Activated CD4-positive, CD25-positive, alpha-beta regulatory T cell treated with anti-CD3 and anti-CD28 coated beads, Interleukin-2, amount 50 U/mL, for 16 hours (primary cell): ENCODE measurements at regions not wholly inside any gene's neighbourhood (a gene's known extent, or its start where the extent isn't known, plus 50 kb on each side); places are given as distances from the start of the nearest gene placed in this dataset.

ENCODE experiments used
- DNase-seq: peaks from one replicate; pipeline ENCODE4 v3.0.0-alpha.2; 2020; ENCODE audit warnings: low read depth, low spot score

DNA sequence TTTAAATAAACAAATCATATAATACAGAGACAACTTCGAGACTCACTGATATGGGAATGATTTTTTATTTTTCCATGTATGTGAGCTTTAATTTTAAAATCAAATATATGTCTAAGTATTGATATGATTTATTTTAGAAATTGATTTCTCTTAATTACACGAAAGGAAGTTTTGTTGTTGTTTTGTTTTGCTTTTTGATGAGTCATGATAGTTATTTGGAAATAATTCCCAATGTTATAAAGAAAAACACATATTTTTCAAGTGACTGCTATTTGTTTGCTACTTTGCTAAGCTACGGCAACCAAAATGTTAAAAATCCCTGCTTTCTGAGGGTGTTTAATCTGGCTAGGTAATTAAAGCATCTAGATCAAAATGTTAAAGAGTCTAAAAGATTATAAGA lies 2139.4 kb upstream of the TENM3 start:
- DNase-seq = no peak

DNA sequence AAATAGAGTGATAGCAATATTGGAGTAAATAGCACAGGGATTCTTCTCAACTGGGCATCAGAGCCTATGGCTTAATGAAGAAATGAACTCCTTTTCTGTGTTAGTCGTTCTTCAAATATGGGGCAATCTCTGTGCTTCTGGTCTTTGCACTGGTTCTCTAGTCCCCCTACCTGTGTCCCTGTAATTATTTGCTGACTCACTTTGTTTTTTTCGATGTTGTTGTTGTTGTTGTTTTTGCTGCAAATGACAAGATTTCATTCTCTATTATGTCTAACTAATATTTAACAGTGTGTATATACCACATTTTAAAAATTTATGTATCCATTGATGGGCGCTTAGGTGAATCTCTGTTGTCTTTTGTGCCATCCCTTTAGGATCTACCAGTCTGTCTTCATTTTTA lies 2137.8 kb upstream of the TENM3 start:
- no peak for DNase-seq

DNA sequence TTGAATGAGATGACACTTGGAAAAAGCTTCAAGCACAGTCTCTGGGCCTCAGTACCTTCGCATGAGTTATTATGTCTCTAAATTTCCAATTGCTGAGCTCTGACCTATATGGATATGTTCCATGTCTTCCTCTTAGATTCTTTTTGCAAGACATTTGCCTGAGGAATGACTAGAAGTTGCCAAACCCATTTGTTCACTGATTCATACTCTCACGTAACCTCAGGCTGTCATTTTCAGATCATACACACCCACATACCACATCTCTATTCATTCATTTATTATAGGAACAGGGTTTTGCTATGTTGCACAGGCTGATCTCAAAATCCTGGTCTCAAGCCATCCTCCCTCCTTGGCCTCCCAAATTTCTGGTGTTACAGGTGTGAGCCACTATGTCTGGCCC lies 2137.1 kb upstream of the TENM3 start:
- no peak for DNase-seq

DNA sequence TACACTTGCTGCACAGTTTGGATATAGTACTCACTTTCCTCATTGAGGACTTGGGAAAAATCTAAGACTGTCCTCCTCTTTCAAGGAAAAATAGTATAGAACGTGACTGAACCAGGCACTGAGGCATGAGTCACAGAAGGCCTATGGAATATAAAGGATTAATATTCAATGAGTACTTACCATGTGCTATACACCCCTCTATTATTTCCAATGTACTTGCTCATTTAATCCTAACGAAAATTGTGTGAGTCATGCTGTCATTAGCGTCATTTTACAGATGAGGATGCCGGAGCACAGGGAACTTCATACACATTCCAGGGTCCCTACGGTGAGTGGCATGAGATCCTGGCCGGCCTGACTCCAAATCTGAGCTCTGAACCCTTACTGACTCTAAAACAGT lies 2136.2 kb upstream of the TENM3 start:
- no peak for DNase-seq

DNA sequence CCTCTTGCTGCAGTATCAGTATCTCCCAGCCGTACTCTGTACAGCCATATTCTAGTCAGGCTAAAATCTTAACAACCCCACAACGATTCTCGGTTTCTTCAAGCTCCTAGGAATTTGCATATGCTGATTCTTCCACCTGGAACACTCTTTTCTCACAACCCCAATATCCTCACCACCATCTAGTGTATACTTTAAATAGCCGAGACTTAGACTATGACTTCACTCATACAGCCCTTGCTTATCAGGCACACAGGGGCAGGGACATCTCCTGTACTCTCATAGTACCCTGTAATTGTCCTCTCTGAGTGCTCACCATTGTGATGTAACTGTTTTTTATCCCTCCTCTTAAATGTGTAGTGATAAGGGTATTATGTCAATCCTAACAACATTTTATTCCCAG lies 2126.4 kb upstream of the TENM3 start:
- DNase-seq = no peak

DNA sequence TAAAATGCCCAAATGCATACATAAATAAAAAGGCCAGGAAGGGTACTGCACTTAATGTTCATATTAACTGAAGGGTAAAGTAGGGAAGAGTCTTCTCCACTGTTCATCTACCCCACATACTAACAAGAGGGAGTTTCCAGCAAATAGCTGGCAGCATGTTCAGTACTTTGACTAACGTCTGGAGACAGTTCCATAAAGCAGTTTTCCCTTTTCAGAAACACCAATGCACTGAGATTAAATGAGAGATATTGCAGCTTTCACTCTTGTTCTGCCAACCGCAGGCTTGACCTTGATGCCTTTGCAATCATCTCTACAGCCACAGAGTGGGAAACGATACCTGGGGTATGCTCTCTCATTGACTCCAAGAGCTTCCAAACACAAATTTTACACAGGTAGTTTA lies 2123.1 kb upstream of the TENM3 start:
- no peak for DNase-seq

DNA sequence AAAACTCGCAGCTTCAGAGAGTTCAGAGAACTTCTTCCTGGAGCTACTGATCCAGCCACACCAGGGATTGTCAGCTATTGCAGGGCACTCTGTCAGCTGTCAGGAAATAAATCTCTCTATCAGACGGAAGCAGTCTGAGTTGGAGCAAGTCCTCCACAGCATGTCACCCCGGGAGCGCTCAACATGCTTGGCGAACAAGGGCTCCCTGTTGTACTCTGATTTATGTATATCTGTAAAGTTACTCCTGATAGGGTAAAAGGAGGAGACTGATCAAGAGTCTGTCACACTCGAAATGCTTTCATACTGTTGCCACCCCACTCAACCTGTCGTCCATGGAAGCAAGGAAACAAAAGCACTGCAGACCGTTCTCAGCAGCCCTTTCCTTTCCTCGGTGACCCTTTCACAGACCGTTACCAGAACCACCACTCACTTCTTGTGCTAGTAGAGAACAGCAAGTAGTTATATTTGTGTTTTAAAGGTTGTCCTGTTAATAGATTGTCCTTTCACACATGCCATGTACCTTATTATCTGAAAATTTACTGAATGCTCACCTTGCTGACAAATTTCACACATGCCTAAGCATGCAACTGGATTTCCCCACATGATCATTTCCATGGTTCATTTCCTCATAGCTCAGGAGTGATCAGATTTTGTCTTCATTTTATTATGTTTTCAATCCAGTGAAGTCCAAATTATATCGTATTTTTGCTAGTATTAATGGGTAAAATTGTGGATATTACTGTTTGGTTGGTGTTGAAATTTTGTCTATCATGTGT lies 2108.9 kb upstream of the TENM3 start:
- DNase-seq = no peak

DNA sequence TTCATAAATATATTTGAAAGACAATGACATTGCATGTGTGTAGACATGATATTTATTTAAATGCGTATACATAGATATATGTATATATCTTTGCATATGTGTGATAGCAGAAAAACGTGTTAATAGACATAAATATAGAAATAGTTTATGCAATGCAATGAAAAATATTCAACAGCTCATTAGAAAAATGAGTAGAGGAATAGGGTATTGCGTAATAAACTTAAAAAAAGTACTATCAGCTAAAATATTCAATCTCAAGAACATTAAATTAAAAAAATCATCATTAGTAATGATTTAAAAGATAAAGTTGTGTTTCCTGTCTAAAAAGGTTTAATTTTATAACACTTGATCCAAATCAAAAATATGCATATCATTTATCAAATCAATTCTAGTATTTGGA lies 2101.5 kb upstream of the TENM3 start:
- no peak for DNase-seq

DNA sequence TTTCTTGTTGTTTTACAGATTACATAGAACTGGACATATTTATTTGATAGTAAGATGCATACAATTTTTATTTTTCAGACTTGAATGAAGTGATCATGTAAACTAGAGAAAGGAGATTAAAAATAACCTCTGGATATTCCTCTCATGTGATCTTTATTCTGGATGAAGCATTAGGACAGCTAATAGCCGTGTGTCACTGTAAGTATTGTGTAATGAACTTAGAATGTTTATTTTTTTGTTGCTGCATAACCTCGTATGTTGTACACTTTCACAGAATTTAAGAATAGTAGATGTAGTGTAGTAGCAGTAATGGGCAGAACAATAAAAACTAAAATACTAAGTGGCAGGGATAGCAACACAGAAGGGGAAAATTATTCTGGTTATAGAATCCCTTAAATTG lies 2094.5 kb upstream of the TENM3 start:
- DNase-seq = no peak

DNA sequence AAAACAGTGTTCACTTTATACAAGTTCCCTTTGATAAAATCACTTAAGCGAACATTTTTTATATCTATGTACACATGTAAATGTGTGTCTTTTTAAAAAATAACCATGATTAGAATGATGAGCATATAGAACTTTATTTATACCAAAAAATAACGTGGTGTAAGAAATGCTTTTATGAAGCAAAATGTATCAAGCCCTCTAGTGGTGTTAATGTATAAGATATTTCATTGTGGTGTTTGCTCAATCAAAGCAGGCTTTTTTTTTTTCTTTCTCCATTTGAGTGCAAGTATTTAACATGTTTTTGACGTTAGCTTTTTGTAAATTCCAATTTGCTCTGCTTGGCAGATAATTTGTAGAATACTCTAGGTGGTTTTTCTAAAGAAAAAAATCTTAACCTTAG lies 2092.4 kb upstream of the TENM3 start:
- DNase-seq = no peak

DNA sequence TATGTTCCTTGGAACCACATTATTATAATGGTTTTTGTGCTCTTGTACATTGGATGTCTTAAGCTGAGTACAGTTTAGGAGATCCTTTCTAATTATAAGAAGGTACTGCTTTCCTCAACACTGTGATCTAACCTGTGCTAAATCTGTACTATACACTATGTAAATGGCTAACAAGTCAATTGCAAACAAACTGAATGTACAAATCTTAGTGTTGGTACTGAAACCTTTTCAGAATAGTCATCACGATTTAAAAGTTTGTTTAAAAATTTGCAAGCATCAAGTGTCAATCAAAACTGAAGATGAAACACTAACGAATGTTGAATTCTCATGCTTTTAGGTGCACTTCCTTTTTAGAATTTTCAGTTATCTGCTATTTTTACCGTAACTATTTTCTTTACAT lies 2090.4 kb upstream of the TENM3 start:
- no peak for DNase-seq

DNA sequence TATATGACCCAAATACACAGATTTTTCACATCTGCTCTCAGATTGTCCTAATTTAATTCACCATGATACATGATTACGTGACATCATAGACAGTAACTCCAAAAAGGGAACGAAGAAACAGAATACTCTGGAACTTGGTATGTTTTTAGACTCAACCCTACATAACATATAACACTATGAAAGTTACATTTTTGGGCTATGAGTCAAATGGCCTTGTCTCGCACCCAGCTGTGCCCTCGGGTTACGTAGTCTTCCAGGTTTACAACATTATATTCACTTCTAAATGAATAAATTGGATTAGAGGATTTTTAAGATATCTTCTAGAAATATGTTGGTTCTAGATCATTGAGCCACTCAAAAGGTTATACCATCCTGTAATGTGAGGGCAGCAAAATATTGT lies 2089.6 kb upstream of the TENM3 start:
- no peak for DNase-seq

DNA sequence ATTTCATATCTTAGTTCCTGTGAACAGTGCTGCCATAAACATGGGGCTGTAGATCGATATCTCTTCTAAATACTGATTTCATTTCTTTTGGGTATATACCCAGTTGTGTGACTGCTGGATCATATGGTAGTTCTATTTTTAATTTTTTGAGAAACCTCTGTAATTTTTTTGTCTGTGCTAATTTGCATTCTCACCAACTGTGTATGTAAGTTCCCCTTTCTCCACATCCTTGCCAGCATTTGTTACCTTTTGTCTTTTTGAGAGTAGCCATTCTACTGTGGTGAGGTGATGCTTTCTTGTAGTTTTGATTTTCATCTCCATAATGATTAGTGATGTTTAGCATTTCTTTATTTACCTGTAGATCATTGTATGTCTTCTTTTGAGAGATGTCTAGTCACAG lies 2086.5 kb upstream of the TENM3 start:
- DNase-seq = no peak

DNA sequence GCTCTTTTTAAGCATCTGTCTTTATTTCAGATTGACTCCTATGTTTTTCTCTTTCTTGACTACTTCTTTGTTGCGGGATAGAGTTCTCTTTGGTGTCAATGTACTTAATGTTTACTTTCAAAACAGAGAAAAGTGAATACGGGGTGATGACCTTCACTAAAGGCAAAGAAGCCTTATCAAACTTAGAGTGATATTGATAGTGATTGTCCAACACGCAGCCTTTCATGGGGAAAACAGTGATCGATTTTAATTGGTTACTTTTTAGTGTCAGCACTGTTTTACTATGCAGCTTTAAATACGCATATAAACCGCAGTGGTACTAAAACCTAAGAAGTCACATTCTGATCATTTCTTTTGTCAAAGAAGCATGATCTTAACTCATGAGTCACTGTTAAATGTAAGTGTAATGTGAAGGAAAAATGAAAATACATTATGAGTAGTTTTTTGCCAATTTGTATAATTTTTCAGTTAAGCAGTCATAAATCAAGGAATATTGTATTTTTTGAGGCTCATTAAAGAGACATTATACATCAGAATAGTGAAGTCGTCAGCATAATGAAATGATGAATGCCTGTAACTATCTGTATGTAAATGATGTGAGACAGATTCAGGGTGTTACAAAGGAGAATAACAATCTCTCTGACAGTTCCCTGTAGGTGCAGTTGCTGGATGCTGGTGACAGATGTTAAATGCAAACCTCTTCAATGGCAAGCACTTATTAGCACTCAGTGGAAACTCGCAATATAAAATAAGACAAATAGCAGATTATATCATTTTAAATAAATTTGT lies 2082.8 kb upstream of the TENM3 start:
- no peak for DNase-seq

DNA sequence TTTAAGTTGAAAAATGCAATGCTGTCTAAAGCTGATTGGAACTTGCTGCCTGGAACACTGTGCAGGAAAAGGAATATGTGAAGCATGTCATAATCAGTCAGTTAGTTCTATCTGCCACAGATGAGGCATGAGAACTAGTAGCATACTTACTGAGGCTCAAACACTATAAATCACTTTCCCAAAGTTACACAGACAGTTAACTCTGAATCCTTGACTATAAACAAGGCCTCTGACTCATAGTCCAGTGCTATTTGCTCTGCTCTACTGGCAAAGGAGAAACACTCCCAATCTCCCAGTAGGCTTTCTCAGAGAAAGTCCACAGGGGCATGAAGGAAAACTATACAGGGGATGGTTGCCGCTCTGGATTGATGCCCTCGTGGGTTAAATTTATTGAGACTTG lies 2078.4 kb upstream of the TENM3 start:
- no peak for DNase-seq

DNA sequence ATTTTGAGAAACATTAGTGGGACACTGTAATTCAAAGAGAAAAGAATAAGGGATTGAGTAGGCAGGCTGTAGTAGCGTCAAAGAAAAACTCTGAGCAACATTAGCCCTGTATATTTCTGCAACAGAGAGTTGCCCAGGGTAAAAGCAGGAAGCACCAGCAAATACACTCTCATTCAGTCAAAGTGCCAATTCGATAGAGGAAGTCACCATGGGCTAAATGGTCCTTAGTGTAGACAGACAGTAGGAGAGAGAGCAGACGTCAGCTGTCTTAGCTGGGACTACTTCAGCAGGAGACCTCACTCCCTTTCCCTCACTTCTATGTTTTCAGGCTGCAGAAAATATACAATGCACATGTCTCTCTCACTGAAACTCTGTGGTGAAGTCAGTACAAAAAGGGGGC lies 2073.8 kb upstream of the TENM3 start:
- DNase-seq = no peak

DNA sequence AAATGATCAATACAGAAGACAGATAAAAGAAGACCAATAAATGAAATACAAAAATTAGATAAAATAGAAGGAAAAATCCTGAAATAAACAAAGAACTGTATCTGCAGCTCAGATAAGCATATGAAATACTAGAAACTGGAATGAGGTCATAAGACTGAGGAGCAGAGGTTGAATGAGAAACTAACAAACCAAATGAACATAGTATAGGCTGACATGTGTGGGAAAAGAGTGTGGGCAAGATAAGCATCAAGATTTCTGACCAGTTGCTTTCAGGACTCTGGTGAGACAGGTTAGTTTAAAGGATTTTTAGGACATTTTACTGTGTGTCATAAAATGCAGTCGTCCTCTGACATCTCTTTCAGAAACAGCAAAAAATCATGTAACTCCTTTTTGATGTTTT lies 2073.2 kb upstream of the TENM3 start:
- no peak for DNase-seq

DNA sequence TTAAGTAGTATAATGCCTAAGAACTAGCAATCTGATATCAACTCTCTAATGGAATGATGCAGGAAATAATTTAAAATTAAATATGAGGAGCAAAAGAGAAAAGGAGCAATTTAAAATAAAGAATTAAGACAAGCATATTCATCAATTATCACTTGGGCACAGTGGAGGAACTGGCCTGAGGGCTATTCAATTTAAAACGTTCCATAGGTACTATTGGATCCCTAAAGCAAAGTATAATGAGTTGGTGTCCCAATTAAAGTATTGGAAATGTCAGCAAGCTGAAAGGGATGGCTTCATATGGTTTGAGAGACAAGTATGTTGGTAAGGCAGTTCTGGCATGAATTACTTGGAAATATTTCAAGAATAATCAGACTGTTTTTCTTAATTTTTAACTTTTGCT lies 2064.1 kb upstream of the TENM3 start:
- DNase-seq = no peak

DNA sequence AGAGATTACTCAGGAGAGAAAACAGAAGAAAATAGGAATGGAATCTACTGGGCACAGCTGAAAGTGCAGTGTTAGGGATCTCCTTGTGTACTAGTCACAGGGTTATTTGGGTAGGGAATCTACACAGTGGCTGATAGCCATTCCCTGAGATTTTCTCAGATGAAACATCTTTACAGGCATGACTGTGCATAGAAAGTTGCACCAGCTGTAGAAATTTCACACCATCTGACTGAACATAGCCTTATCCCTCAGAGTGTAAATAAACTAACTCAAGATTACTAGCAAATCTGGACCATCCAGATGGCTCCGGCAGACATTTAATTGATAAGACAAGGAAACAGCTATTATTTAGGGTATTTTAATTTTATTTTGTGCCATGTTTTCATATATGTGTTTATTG lies 2053.5 kb upstream of the TENM3 start:
- no peak for DNase-seq

DNA sequence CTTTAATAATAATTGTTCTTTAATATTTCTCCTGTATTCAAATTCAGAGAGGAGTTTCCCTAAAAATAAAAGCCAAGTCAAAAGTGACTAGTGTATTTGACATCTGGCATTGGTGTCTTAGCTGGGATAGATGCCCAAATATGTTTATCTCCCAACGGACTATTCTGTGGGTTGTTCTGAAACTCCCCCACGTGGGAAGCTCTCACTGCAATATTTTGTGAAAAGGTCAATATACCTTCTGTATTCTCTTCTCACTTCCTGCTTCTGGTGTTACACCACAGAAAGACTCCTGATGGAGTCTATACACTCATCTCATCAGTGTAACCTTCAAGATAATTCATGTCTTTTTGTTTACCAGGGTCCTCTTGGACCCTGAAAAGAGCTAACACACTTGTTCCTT lies 2052.8 kb upstream of the TENM3 start:
- no peak for DNase-seq

DNA sequence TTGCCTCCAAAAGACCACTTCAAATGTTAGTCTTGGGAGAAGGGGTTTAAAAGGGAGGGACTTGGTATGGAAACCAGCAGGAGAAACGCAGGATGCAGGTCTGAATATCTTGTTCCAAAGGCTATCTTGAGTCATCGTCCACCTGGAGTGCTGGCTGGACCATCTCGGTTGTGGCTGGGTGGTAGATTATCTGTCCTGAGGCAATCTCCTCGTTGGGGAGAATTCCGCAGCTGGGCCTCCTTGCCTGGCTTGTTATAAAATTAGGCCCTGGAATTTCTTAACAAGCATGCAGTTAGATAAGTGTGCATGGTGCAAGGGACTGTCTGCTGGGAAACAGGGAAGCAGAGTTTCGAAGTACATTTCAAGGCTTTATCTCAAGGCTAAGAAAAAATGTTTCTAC lies 2045.7 kb upstream of the TENM3 start:
- DNase-seq = no peak

DNA sequence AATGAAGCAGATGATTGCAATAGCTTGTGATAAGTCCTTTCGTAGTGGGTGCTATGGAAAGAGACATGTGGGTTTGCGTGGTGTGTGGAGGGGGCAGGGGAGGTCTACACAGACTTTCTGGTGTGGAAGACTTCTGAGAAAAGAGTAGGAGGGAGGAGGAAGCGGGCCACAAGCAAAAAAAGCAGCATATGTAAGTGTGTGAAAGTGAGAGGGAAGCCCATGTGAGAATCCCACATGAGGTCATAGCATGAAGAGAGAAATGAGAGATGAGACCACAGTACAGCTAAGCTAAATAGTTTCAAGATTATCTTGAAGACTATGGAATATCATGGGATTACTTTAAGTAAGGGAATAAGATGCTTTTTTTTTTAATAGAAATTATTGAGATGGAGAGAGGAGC lies 2039.9 kb upstream of the TENM3 start:
- DNase-seq = no peak

DNA sequence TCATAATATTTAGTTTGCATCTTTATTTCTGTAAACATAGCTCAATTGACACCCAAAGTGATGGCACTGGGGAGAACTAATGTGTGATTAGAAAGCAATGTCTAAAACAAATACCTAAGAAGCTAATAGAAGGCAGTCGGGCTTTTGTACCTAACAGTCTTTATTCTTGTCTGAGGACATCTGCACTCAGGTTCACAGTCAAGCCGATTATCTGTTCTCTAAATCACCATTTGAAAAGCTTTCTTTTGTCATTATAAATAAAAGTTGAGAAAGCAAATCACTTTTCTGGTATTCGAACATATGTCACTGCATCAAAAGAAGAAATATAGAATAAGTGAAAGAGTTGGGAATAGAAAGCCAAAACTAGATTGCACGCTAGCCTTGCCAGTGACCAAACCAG lies 2037.9 kb upstream of the TENM3 start:
- DNase-seq = no peak
